HAP-1 (cell line): ENCODE measurements at regions not wholly inside any gene's neighbourhood (a gene's known extent, or its start where the extent isn't known, plus 50 kb on each side); places are given as distances from the start of the nearest gene placed in this dataset.
A peak's percentile ranks its signal among the peaks of the same experiment; 100 is the strongest.

ENCODE experiments used
- DNase-seq, 2 experiments: peaks; one replicate each; pipeline ENCODE4 v3.0.0-alpha.2; 2016 to 2020; ENCODE audit warnings: low spot score in 2 of 2
- H3K27me3 ChIP-seq: fragments of 250-450 bp; sonication (Bioruptor Pico); 2 replicates; pipeline ENCODE4 v1.5.1; 2020; ENCODE audit warnings: low read depth, mild to moderate bottlenecking, moderate library complexity
- H3K36me3 ChIP-seq: fragments of 250-450 bp; sonication (Bioruptor Pico); replicated peaks from 2 replicates; pipeline ENCODE4 v1.5.1; 2020; ENCODE audit warnings: mild to moderate bottlenecking
- H3K4me1 ChIP-seq: fragments of 250-450 bp; sonication (Bioruptor Pico); 2 replicates; pipeline ENCODE4 v1.5.1; 2020; ENCODE audit warnings: mild to moderate bottlenecking
- H3K4me3 ChIP-seq: fragments of 250-450 bp; sonication (Bioruptor Pico); 2 replicates; pipeline ENCODE4 v1.5.1; 2020; ENCODE audit warnings: mild to moderate bottlenecking, moderate library complexity
- H3K9me3 ChIP-seq: fragments of 250-450 bp; sonication (Bioruptor Pico); 2 replicates; pipeline ENCODE4 v1.5.1; 2020; ENCODE audit warnings: mild to moderate bottlenecking, moderate library complexity
- in situ Hi-C: fragments of 300-500 bp; cut with MboI; formaldehyde crosslinking; loops from 3 replicates; pipeline ENCODE4 v1.14.3; 2020; ENCODE audit warnings: low sequenced_read_pairs, inconsistent platforms, mixed read lengths

GRCh38 chr4:123856689-123857545, 460.3 kb downstream of the SPRY1 start:
- Histone ChIP-seq H3K36me3 (no peaks in the 10 kb centered on the region), H3K4me3 (no peak overlapping the region; the same call in 1 of the 2 replicates), H3K4me1 (peaks cover 7% of the 10 kb centered on the region; the same call in 1 of the 2 replicates), H3K27me3 (peaks cover 4% of the 10 kb centered on the region; the same call in 1 of the 2 replicates), H3K9me3 (no peaks in the 10 kb centered on the region)
- in situ Hi-C loops: no loop called here
- peak; percentile 61 to 72 for DNase-seq

- peaks cover 7% of the 10 kb centered on the region; the same call in 1 of the 2 replicates for H3K4me1 ChIP-seq
- DNase-seq: no peak
- H3K9me3 ChIP-seq: no peaks in the 10 kb centered on the region
- in situ Hi-C loops: no loop called here
- peaks cover 4% of the 10 kb centered on the region; the same call in 1 of the 2 replicates for H3K27me3 ChIP-seq
- H3K36me3 ChIP-seq: no peaks in the 10 kb centered on the region
- H3K4me3 ChIP-seq: no peak overlapping the region
Observed at GRCh38 chr4:123858465-123858864, 461.9 kb downstream of the SPRY1 start.

DNA sequence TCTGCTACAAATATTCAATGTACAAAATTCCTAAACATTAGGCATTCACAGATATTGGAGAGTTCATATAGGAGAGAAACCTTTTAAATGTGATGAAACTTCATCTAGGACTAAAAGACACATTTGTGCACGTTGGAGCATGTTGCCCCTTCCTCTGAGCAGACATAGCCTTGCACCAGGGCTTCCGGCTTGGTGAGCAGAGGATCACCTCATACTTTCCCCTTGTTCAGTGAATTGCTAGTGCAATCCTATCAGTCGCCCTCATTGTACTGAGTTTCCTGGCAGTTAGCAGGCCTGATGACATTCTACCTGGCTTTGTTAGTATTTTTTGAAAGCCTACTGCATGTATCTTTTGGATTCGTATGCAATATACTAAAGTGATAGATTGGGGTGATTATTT, 466.2 kb downstream of the SPRY1 start:
- in situ Hi-C loops: no loop called here
- Histone ChIP-seq H3K36me3 (no peaks in the 10 kb centered on the region), H3K9me3 (no peaks in the 10 kb centered on the region), H3K4me3 (no peak overlapping the region), H3K27me3 (peaks cover 4% of the 10 kb centered on the region; the same call in 1 of the 2 replicates), H3K4me1 (no peaks in the 10 kb centered on the region)
- no peak for DNase-seq

GRCh38 chr4:123866796-123867195, 470.2 kb downstream of the SPRY1 start:
- Histone ChIP-seq H3K9me3 (no peaks in the 10 kb centered on the region), H3K4me3 (no peak overlapping the region), H3K27me3 (no peaks in the 10 kb centered on the region), H3K36me3 (no peaks in the 10 kb centered on the region), H3K4me1 (peaks cover 11% of the 10 kb centered on the region)
- in situ Hi-C loops: no loop called here
- DNase-seq: no peak

DNA sequence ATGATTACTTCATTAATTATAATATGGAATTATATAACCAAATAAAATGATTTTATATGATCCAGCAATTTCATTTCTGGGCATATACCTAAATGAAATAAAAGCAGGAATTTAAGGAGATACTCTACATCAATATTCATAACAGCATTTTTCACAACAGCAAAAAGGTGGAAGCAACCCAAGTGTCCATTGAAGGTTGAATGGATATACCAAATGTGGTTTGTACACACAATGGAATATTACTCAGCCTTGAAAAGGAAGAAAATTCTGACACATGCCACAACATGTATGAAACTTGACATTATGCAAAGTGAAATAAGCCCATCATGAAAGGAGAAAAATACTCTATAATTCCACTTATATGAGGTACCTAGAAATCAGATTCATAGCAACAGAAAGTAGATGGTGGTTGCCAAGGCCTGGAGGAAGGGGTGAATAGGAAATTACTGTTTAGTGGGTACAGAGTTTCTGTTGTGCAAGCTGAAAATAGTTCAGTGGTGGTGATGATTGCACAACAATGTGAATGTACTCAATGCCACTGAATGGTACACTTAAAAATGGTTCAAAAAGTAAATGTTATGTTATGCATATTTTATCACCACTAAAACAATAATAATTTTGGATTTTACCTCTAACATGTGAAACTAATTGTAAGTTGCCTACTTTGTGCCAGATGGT, 471.5 kb downstream of the SPRY1 start:
- DNase-seq: no peak
- in situ Hi-C loops: no loop called here
- Histone ChIP-seq H3K27me3 (no peaks in the 10 kb centered on the region), H3K4me3 (no peak overlapping the region), H3K4me1 (peaks cover 11% of the 10 kb centered on the region), H3K36me3 (no peaks in the 10 kb centered on the region), H3K9me3 (no peaks in the 10 kb centered on the region)

DNA sequence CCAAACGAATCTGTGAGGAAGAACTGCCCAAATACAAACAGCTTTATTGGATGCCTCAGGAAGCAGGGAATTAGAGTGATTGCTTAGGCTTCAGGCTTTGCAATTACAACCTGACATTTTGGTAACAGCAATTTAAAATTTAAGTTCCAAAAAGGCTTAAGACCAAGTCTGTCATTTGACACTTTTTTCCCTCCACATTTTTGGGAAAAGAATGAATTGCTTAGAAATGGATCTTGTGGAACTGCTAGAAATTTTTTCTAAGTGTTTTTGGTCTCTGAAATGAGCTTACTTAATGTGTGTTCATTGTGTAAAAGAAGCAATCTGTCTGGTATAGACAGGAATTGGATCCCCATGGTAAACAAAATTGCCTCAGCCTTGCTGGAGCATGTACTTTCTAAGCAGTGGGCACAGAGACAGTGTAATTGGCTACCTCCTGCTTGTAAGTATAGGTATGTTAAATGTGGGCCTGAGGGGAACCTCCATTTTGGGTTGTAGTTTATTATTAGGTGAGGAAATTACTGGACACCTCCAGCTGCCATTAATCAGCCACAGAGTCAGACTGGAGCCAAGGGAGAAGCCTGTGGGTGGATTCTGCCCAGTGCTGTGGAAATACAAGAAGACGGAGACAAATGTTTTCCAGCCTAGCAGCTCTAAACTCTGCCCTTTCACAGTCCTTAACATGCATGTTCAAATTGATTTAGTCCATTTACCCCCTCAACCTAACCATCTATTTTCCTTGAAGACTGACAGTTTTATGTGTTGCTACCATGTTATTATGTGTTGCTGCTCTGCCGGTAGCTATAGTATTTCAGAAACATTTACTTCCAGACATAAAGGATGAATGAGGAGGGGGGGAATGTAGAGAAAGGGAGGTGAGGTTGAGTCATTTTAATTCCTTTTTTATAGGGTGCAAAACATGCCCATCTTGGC, 473.0 kb downstream of the SPRY1 start:
- H3K9me3 ChIP-seq: no peaks in the 10 kb centered on the region
- no peak overlapping the region for H3K4me3 ChIP-seq
- no peaks in the 10 kb centered on the region for H3K36me3 ChIP-seq
- peaks cover 11% of the 10 kb centered on the region for H3K4me1 ChIP-seq
- H3K27me3 ChIP-seq: no peaks in the 10 kb centered on the region
- peak; percentile 12 to 67 for DNase-seq
- in situ Hi-C loops: no loop called here

DNA sequence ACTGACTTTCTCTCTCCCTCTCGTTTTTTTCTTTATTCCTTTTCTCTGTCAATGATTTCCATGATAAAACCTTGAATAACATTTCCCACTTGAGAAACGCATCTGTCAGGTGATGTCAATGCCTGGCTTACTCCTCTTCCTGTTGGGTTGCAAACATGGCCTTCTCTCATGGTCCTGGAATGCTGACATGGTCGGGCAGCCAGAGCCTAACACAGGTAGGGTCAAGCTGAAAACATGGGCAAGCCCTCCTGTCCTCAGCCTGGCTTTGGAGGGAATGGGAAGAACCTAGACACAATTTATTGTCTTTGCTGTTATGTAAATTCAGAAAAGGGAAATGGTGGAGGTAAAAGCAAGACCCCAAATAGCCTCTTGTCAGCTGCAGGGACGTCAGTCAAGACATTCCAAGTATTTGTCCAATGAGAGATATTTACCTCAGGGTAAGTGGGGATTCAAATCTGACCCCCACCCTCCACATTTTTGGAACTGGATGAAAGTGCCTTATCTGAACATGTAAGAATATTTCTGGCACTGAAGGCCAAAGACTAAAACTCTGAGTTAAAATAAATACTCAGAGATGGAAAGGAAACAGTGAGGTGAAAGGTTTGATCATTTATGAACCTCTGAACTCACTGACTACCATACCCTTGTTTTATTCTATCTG, 473.8 kb downstream of the SPRY1 start:
- peaks cover 11% of the 10 kb centered on the region for H3K4me1 ChIP-seq
- H3K36me3 ChIP-seq: no peaks in the 10 kb centered on the region
- no peaks in the 10 kb centered on the region for H3K9me3 ChIP-seq
- peak in 1 of 2 experiments; percentile 44 for DNase-seq
- H3K27me3 ChIP-seq: no peaks in the 10 kb centered on the region
- H3K4me3 ChIP-seq: no peak overlapping the region
- in situ Hi-C loops: no loop called here

DNA sequence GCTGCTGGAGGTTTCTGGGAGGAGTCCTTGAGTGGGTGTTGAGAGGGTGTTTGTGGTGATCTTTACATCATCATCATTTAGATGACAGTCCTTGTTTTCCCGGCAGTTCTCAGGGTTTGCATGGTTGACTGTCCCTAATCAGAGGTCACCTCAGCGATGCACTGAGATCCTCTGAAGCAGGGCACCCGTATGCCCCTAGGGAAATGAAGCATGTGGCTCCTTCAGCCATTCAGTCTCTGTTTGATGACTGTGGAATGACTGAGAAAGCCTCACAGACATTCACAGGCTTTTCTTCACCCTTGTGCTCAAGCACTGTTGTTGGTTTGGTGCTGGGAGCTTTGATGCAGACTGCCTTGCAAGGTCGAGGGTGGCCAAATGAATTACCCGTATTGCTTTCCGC, 474.7 kb downstream of the SPRY1 start:
- Histone ChIP-seq H3K36me3 (no peaks in the 10 kb centered on the region), H3K4me3 (no peak overlapping the region), H3K9me3 (no peaks in the 10 kb centered on the region), H3K4me1 (peaks cover 11% of the 10 kb centered on the region), H3K27me3 (no peaks in the 10 kb centered on the region)
- in situ Hi-C loops: no loop called here
- no peak for DNase-seq

DNA sequence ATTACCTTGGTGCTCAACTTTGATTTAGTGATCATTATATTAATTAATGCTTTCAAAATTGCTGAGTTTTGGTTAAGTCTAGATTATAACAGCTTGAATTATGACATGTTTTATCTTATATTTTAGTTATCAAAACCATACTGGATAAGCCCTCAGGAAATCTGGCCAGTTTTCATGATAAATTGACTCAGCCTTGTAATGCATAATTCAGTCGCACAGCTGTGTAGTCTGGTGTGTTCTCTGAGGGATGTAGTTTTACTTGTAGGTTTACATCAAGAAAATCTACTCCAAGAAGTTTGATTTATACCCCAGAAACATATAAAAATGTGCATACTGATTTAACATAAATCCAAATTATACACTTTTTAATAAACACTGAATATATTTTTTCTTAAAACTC, 477.5 kb downstream of the SPRY1 start:
- Histone ChIP-seq H3K4me3 (no peak overlapping the region), H3K27me3 (no peaks in the 10 kb centered on the region), H3K4me1 (peaks cover 11% of the 10 kb centered on the region), H3K9me3 (no peaks in the 10 kb centered on the region), H3K36me3 (no peaks in the 10 kb centered on the region)
- in situ Hi-C loops: no loop called here
- no peak for DNase-seq

DNA sequence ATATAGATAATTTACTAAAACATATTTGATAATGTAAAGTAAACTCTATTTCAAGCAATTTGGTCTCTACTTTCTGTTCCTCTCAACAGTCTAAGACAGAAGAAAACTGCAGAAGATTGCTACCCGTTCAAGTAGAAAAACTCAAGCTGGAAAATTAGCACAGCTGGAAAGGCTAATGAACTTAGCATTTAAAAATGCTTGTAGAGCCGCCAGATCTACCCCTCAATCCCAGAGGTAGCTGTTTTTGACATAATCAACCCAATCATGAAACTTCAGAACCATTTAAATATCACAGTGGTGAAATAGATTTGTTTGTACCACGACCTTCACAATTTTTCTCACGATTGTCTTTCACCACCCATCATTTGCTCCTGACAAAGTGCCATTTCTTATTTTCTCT, 479.5 kb downstream of the SPRY1 start:
- no peak for DNase-seq
- H3K4me3 ChIP-seq: no peak overlapping the region
- in situ Hi-C loops: no loop called here

DNA sequence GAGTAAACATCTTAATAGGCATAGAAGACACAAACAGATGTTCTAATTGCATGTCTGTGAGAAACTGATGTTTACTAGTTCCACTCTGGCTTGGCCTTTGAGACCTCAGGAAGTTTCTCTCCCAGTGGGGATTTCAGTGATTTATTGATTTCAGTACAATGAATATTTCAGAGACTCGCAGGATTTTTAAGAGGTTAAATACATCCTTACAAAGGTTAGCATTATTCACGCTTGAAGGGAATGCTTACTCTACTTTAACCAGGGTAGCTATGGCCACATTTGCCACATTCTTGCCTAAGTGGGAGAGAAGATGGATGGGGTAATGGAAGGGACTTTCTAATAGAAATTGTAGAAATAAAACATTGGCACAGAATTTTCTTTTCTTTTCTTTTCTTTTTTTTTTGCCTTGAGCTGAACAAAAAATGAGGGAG, 480.1 kb downstream of the SPRY1 start:
- H3K27me3 ChIP-seq: no peaks in the 10 kb centered on the region
- no peaks in the 10 kb centered on the region for H3K4me1 ChIP-seq
- no peaks in the 10 kb centered on the region for H3K9me3 ChIP-seq
- H3K4me3 ChIP-seq: no peak overlapping the region
- in situ Hi-C loops: no loop called here
- DNase-seq: no peak
- H3K36me3 ChIP-seq: no peaks in the 10 kb centered on the region

More for the DNA sequence above, 479.5 kb downstream of the SPRY1 start:
- Histone ChIP-seq H3K4me1 (no peaks in the 10 kb centered on the region), H3K27me3 (no peaks in the 10 kb centered on the region), H3K36me3 (no peaks in the 10 kb centered on the region), H3K9me3 (no peaks in the 10 kb centered on the region)

- DNase-seq: no peak
- H3K36me3 ChIP-seq: no peaks in the 10 kb centered on the region
- no peak overlapping the region for H3K4me3 ChIP-seq
- H3K9me3 ChIP-seq: no peaks in the 10 kb centered on the region
- in situ Hi-C loops: no loop called here
- H3K27me3 ChIP-seq: no peaks in the 10 kb centered on the region
- no peaks in the 10 kb centered on the region for H3K4me1 ChIP-seq
Observed at GRCh38 chr4:123877551-123877950, 481.0 kb downstream of the SPRY1 start.

DNA sequence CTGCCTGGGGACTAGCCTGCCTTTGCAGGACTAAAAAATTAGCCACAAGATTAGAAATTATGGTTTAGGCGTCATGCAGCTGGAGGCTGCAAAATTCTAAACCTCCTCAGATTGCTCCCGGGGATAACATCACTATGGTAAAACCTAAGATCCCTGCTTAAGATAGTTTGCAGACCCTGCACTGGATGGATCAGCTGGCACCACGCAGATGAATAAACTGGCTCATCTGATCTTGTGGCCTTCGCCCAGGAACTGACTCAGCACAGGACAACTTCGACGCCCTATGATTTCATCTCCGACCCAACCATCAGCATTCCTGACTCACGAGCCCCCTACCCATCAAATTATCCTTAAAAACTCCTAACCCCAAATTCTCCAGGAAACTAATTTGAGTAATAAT, 482.4 kb downstream of the SPRY1 start:
- no peaks in the 10 kb centered on the region for H3K27me3 ChIP-seq
- no peaks in the 10 kb centered on the region for H3K9me3 ChIP-seq
- no peak for DNase-seq
- in situ Hi-C loops: no loop called here
- no peaks in the 10 kb centered on the region for H3K36me3 ChIP-seq
- no peaks in the 10 kb centered on the region for H3K4me1 ChIP-seq
- no peak overlapping the region for H3K4me3 ChIP-seq
